Right cardiac atrium (tissue), 5 donors: ENCODE measurements at regions not wholly inside any gene's neighbourhood (a gene's known extent, or its start where the extent isn't known, plus 50 kb on each side); places are given as distances from the start of the nearest gene placed in this dataset.

Source experiments
- ATAC-seq, 2 donors: fragments of 200-7000 bp; cut with Tn5 transposase; one replicate each; pipeline versions ENCODE4 v1.8.0 to v1.9.1; 2020; ENCODE audit warnings: moderate library complexity in 2 of 2, mild to moderate bottlenecking in 1 of 2
- DNase-seq, 3 donors: peaks; one replicate each; pipeline ENCODE4 v3.0.0-alpha.2; 2020
- H3K27ac ChIP-seq: one replicate; pipeline ENCODE4 v1.5.1; 2013; ENCODE audit warnings: mild to moderate bottlenecking, low read length, control low read depth, moderate library complexity
- H3K27me3 ChIP-seq: one replicate; pipeline ENCODE4 v1.6.1; 2013; ENCODE audit not compliant: control insufficient read depth, insufficient read depth
- H3K4me1 ChIP-seq: one replicate; pipeline ENCODE4 v1.6.1; 2013; ENCODE audit warnings: low read length; ENCODE audit not compliant: control insufficient read depth, insufficient read depth
- H3K4me3 ChIP-seq: one replicate; pipeline ENCODE4 v1.5.1; 2013; ENCODE audit warnings: low read length, control low read depth
- H3K9me3 ChIP-seq: one replicate; pipeline ENCODE4 v1.6.1; 2013; ENCODE audit warnings: low read length; ENCODE audit not compliant: control insufficient read depth
- WGBS: extraction: QIAGEN DNeasy Blood & Tissue Kit; methylation state at CpG from one replicate; pipeline ENCODE4 v1.1.7; 2013; 5-methylcytosine and 5-hydroxymethylcytosine counted together
- intact Hi-C, 4 donors: fragments of 100-400 bp; cut with DNase I; formaldehyde crosslinking; loops; one replicate each; pipeline versions ENCODE4 v1.11.0 to v1.14.0; 2022 to 2023
- donor health status: healthy with polysubstance abuse.
- donor health status: DM: no; HTN: yes; CAD: no.
- donor health status: DM: no; HTN: no; CAD: no.
- donor health status: DM: no; HTN: yes; CAD: no; lungs with severe emphysema.
- donor health status: DM: yes; HTN: yes; CAD: no.

- no peak overlapping the region for H3K4me3 ChIP-seq
- ATAC-seq (no peak), DNase-seq (no peak)
- H3K9me3 ChIP-seq = no peaks in the 10 kb centered on the region
- H3K27me3 ChIP-seq = no peaks in the 10 kb centered on the region
- H3K4me1 ChIP-seq = no peaks in the 10 kb centered on the region
- no peak overlapping the region for H3K27ac ChIP-seq
- intact Hi-C loops = no loop called here
Measured at GRCh38 chr16:72287649-72288048, 115.7 kb upstream of the PMFBP1 start.

- 92% methylated on average over 3 of the region's 3 CpGs for WGBS
- intact Hi-C loops = no loop called here
Measured at GRCh38 chr16:72286936-72287620, 115.1 kb upstream of the PMFBP1 start.

GRCh38 chr16:72285728-72286127, 113.8 kb upstream of the PMFBP1 start:
- Histone ChIP-seq H3K9me3 (no peaks in the 10 kb centered on the region), H3K27me3 (no peaks in the 10 kb centered on the region), H3K27ac (no peak overlapping the region), H3K4me3 (no peak overlapping the region), H3K4me1 (no peaks in the 10 kb centered on the region)
- no peak for DNase-seq
- intact Hi-C loops = no loop called here
- WGBS = 92% methylated on average over 6 of the region's 6 CpGs
- ATAC-seq = no peak

More at GRCh38 chr16:72286936-72287620, 115.1 kb upstream of the PMFBP1 start:
- Histone ChIP-seq H3K4me3 (no peak overlapping the region), H3K27ac (no peak overlapping the region), H3K4me1 (no peaks in the 10 kb centered on the region), H3K9me3 (no peaks in the 10 kb centered on the region), H3K27me3 (no peaks in the 10 kb centered on the region)
- ATAC-seq = no peak
- no peak for DNase-seq

- no peaks in the 10 kb centered on the region for H3K9me3 ChIP-seq
- ATAC-seq = no peak
- H3K27me3 ChIP-seq = no peaks in the 10 kb centered on the region
- 87% methylated on average over 5 of the region's 5 CpGs for WGBS
- H3K4me1 ChIP-seq = no peaks in the 10 kb centered on the region
- H3K27ac ChIP-seq = no peak overlapping the region
- intact Hi-C loops = no loop called here
- H3K4me3 ChIP-seq = no peak overlapping the region
- DNase-seq = no peak
Measured at GRCh38 chr16:72285324-72285723, 113.4 kb upstream of the PMFBP1 start.

- Histone ChIP-seq H3K9me3 (no peaks in the 10 kb centered on the region), H3K4me3 (no peak overlapping the region), H3K27me3 (no peaks in the 10 kb centered on the region), H3K4me1 (no peaks in the 10 kb centered on the region), H3K27ac (no peak overlapping the region)
- DNase-seq = no peak
- WGBS = 92% methylated on average over 13 of the region's 13 CpGs
- intact Hi-C loops = no loop called here
- ATAC-seq = no peak
Measured at GRCh38 chr16:72284042-72284789, 112.3 kb upstream of the PMFBP1 start.

GRCh38 chr16:72282362-72282761, 110.4 kb upstream of the PMFBP1 start:
- Histone ChIP-seq H3K27me3 (no peaks in the 10 kb centered on the region), H3K9me3 (no peaks in the 10 kb centered on the region), H3K4me1 (no peaks in the 10 kb centered on the region), H3K27ac (no peak overlapping the region), H3K4me3 (no peak overlapping the region)
- 67% methylated on average over 1 of the region's 1 CpG for WGBS
- intact Hi-C loops = no loop called here
- no peak for DNase-seq
- no peak for ATAC-seq

- Histone ChIP-seq H3K4me3 (no peak overlapping the region), H3K4me1 (no peaks in the 10 kb centered on the region), H3K27me3 (no peaks in the 10 kb centered on the region), H3K9me3 (no peaks in the 10 kb centered on the region), H3K27ac (no peak overlapping the region)
- intact Hi-C loops = no loop called here
- ATAC-seq (no peak), DNase-seq (no peak)
- WGBS = 91% methylated on average over 3 of the region's 3 CpGs
Measured at GRCh38 chr16:72278301-72278700, 106.3 kb upstream of the PMFBP1 start.

- DNase-seq = no peak
- intact Hi-C loops = no loop called here
- 74% methylated on average over 2 of the region's 2 CpGs for WGBS
- H3K4me3 ChIP-seq = no peak overlapping the region
- H3K4me1 ChIP-seq = no peaks in the 10 kb centered on the region
- H3K27me3 ChIP-seq = no peaks in the 10 kb centered on the region
- no peaks in the 10 kb centered on the region for H3K9me3 ChIP-seq
- no peak overlapping the region for H3K27ac ChIP-seq
- no peak for ATAC-seq
Measured at GRCh38 chr16:72277749-72278148, 105.8 kb upstream of the PMFBP1 start.

GRCh38 chr16:72271699-72272240, 99.8 kb upstream of the PMFBP1 start:
- no peak overlapping the region for H3K4me3 ChIP-seq
- no peaks in the 10 kb centered on the region for H3K27me3 ChIP-seq
- ATAC-seq (no peak), DNase-seq (no peak)
- H3K4me1 ChIP-seq = no peaks in the 10 kb centered on the region
- H3K9me3 ChIP-seq = no peaks in the 10 kb centered on the region
- intact Hi-C loops = no loop called here
- 95% methylated on average over 3 of the region's 3 CpGs for WGBS
- no peak overlapping the region for H3K27ac ChIP-seq

GRCh38 chr16:72270531-72270930, 98.6 kb upstream of the PMFBP1 start:
- H3K27ac ChIP-seq = no peak overlapping the region
- H3K4me1 ChIP-seq = no peaks in the 10 kb centered on the region
- H3K9me3 ChIP-seq = no peaks in the 10 kb centered on the region
- no peak for DNase-seq
- intact Hi-C loops = no loop called here
- ATAC-seq = no peak
- H3K4me3 ChIP-seq = no peak overlapping the region
- H3K27me3 ChIP-seq = no peaks in the 10 kb centered on the region
- 68% methylated on average over 1 of the region's 1 CpG for WGBS

- 89% methylated on average over 6 of the region's 6 CpGs for WGBS
- DNase-seq (no peak), ATAC-seq (no peak)
- intact Hi-C loops = no loop called here
- Histone ChIP-seq H3K4me1 (no peaks in the 10 kb centered on the region), H3K27ac (no peak overlapping the region), H3K27me3 (no peaks in the 10 kb centered on the region), H3K4me3 (no peak overlapping the region), H3K9me3 (no peaks in the 10 kb centered on the region)
Measured at GRCh38 chr16:72266836-72267235, 94.9 kb upstream of the PMFBP1 start.
